ENCODE measurements at regions not wholly inside any gene's neighbourhood (a gene's known extent, or its start where the extent isn't known, plus 50 kb on each side); places are given as distances from the start of the nearest gene placed in this dataset.

DNA sequence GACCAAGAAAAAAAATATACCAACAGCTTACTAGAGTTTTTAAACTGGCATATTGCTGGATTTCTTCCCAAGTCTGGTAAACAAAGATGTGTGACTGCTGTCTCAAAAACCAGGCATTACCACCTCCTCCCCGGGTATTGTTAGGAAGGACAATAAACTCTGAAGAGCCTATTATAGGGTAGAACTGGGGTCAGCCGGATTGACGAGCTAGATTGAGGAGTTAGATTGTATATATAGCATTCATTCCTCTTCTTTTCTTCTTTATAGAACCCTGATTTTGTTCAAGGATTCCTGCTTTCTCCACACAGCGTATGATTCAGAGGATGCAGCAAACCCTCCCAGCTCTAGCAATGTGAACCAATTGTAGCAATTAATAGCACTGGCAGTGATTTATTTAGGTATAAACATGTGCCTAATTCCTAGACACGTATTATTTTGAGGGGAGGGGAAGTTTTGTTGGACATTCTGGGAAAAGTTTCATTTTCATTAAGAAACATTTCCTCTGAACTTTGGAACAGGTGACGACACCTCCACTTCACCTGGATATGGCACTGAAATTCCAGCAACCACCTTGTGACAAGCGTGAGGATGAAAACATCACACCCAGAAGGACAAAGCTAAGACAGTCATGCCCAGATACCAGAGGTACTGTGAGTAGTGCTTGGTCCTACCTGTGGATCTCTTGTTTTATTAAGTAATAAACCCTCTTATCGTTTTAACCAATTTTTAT, 679.4 kb upstream of the KIRREL3 start:
- in situ Hi-C loops (cut with MboI; ENCODE audit: low sequenced_read_pairs) = no loop called here

DNA sequence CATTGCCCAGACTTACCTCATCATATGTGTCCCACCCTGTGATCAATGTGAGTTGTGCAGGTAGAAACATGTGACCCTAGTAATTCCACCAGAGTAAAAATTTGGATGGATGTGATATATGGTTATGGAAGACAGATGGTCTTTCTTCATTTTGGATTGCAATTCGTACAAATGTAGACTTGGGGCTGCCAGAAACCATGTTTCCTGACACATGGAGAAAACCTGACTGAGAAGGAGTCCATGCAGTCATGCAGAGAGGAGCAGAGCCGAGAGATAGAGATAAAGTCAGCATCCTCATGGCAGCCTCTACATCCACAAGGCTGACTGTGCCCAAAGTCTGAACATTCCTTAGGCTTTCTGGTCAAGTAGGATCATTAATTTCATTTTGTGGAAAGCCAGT, 678.1 kb upstream of the KIRREL3 start:
- in situ Hi-C loops (cut with MboI; ENCODE audit: low sequenced_read_pairs) = no loop called here

- in situ Hi-C loops (cut with MboI; ENCODE audit: low sequenced_read_pairs) = no loop called here
These were observed 677.3 kb upstream of the KIRREL3 start for GRCh38 chr11:127677660-127678425.

DNA sequence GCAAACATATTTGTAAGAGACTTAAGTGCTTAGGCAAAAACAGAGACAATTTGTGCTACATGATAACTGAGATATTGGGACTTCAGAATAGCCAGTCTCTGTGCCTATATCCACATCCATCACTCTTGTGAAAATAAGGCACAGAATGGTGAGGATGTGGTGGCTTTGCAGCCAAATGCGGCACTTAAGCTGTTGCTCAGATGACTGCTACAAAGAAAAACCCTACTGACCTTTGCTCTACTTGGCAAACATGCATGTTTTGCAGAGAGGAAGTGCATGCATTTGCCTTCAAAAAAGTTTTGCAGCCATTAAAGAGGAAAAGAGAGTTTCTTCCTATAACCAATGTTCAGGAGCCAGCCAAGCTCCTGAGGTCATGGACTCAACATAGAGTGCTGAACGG, 675.0 kb upstream of the KIRREL3 start:
- in situ Hi-C loops (cut with MboI; ENCODE audit: low sequenced_read_pairs) = no loop called here

- in situ Hi-C loops (cut with MboI; ENCODE audit: low sequenced_read_pairs) = no loop called here
These were observed 674.2 kb upstream of the KIRREL3 start for GRCh38 chr11:127674754-127675153.

DNA sequence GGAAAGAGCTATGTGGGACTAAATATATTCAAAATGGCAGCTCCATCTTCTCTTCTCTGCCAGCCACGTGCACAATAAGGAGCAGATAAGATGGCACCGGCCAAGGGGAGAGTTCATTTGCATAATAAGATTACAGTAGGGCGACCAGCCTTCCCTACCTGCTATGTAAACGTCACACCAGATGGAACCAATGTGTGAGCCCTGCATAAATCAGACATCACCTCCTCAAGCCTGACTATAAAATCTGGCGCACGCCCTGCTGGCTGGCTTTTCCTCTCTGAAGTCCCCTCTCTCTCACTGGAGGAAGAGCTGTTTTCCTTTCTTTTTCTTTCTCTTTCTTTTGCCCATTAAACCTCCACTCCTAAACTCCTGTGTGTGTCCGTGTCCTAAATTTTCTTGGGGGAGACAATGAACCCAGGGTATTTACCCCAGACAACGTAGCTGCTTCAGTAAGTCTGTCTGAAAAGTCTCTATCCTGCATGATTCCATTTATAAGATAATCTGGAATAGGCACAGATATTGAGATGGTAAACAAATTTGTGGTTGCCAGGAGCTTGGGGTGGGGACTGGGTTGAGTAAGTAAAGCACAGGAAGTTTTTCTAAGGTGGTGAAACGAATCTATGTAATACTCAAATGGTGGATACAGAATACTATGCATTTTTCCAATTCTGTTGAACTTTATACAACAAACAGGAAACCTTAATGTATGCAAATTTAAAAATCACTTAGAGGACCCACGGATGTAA, 670.0 kb upstream of the KIRREL3 start:
- in situ Hi-C loops (cut with MboI; ENCODE audit: low sequenced_read_pairs) = no loop called here

DNA sequence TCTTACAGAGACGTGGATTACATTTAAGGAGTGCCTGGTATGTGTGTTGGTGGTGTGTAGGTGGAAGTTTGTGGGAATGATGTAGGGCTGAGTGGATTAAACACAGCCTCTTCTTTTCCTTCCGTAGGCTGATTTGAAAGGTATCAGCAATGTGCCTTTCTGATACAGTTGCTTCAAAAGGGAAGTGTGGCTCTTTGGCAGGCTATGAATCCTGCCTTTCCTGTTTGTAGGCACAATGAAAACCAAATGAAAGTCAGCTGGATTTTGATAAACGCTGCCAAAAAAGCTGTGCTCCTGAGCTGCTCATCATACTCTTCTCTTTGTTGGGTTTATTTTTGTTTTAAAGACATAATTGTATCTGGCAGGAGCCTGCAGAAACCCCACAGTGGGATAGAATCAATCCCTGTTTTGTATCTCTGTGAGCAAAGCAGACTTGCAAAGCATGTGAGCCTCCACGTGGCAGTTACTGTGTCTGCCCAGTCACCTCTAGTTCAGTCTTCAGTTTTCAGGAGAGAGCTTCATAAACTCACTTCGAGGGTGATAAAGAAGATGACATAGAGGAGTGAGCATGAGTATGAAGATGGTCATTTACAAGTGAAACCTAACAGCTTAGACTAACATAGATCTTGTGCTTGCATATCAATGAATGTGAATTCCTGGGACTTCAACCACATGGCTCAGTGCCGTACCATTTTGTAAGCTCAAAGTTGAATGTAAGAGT, 655.7 kb upstream of the KIRREL3 start:
- in situ Hi-C loops (cut with MboI; ENCODE audit: low sequenced_read_pairs) = no loop called here

GRCh38 chr11:127653076-127653475, 652.5 kb upstream of the KIRREL3 start:
- in situ Hi-C loops (cut with MboI; ENCODE audit: low sequenced_read_pairs) = no loop called here

DNA sequence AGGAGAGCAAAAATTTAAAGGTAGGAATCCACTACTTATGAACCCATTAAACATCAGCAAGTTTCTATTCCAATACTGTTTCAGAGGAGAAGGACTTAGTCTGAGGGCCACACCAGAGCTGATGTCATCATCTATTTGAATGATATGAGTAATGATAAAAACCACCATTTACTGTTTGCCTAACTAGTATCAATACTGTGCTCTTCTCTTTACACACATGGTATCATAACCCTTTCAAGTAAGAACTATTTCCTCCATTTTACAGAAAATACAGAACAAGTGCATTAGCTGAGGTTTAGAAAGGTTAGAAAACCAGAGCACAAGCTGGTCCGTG, 651.3 kb upstream of the KIRREL3 start:
- in situ Hi-C loops (cut with MboI; ENCODE audit: low sequenced_read_pairs) = no loop called here

- in situ Hi-C loops (cut with MboI; ENCODE audit: low sequenced_read_pairs) = no loop called here
These were observed 650.8 kb upstream of the KIRREL3 start for GRCh38 chr11:127651175-127651887.

- in situ Hi-C loops (cut with MboI; ENCODE audit: low sequenced_read_pairs) = no loop called here
These were observed 649.4 kb upstream of the KIRREL3 start for GRCh38 chr11:127649958-127650357.

DNA sequence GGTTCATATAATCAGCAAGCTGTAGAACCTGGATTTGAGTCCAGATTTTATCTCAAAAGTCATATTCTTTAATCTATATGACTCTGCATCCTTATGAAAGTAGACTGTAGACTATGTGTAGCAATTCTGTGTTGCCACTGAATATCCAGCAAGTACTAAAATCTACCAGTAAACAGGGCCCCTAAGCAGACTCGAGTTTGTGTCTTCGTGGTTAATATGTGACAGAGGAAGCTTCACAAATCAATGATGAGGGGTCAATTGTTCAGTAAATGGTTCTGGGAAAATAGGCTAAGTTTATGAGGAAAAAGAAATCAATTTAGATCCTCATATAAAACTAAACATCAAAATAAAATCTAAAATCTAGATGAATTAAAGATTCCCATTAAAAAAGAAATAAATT, 648.5 kb upstream of the KIRREL3 start:
- in situ Hi-C loops (cut with MboI; ENCODE audit: low sequenced_read_pairs) = no loop called here

DNA sequence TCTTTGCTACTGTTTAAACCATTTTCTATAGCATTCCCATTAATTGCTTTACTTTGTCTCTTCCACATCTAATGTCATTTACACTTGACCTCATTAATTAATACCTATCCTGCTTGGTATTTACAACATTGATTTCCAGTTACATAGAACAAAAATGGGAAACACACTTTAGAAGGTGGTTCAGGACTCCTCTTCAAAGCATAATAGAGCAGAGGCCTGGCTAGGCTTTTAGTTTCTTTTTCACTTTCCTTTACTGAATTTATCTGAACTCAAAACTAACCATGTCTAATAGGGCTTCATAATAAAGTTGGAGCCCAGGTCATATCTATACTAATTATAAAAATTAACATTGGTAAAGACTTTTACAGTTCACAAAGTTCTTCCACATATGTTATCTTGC, 648.0 kb upstream of the KIRREL3 start:
- in situ Hi-C loops (cut with MboI; ENCODE audit: low sequenced_read_pairs) = no loop called here

- in situ Hi-C loops (cut with MboI; ENCODE audit: low sequenced_read_pairs) = no loop called here
These were observed 643.8 kb upstream of the KIRREL3 start for GRCh38 chr11:127644366-127644765.

- in situ Hi-C loops (cut with MboI; ENCODE audit: low sequenced_read_pairs) = no loop called here
These were observed 642.9 kb upstream of the KIRREL3 start for GRCh38 chr11:127643268-127644058.

DNA sequence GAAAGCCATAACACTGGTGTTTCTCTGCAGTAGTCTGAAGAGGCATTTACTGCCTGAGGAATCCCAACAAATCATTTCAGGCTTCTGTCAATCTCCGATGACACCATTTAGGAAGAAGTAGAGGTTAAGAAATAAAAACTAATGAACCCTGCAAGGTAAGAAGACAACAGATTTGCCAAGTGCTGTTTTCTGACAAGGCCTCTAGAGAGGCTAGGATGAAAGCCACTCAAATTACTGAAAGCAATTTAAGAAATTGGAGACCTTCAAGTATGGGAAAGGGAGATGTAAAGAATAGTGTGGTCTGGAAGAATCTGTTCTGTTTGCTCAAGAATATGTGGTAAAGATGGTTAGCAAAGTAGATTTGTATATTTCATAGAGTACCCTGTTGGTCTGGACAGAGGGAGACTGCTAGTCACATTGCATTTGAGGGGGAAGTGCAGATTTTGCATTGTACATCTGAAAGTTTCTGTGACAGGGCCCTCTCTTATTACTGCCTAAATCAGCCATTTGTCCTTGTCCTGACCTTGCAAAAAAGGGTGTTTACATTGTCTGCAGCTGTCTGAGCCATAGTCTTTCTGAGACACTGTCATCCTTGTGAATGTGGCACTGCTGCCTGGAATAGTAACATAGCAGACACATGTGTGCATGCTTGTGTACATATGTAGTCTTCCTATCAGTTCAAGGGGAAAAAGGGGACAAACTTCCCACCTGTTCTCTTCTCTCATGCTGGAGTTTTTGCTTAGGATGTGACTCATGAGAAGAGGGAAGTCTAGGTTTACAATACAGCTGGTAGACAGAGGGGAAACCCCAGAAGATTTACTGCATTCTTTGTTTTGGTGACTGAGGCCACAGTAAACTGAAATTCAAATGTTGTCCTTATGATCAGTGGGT, 640.2 kb upstream of the KIRREL3 start:
- in situ Hi-C loops (cut with MboI; ENCODE audit: low sequenced_read_pairs) = no loop called here

GRCh38 chr11:127639916-127640315, 639.3 kb upstream of the KIRREL3 start:
- in situ Hi-C loops (cut with MboI; ENCODE audit: low sequenced_read_pairs) = no loop called here

- in situ Hi-C loops (cut with MboI; ENCODE audit: low sequenced_read_pairs) = no loop called here
These were observed 632.6 kb upstream of the KIRREL3 start for GRCh38 chr11:127632976-127633680.

All from HL-60/S4 treated with phorbol 12-myristate 13-acetate at 8.2 ng/mL for 4 days and 3 days (cell line).